Thymus (tissue), 11 donors: ENCODE measurements at regions not wholly inside any gene's neighbourhood (a gene's known extent, or its start where the extent isn't known, plus 50 kb on each side); places are given as distances from the start of the nearest gene placed in this dataset.

ENCODE experiments used
- DNase-seq, 9 donors: peaks; one replicate each; pipeline ENCODE4 v3.0.0-alpha.2; 2013; ENCODE audit warnings: low spot score in 9 of 9, low read depth in 6 of 9, missing footprints in 1 of 9
- H3K27ac ChIP-seq, 2 donors: one replicate each; pipeline ENCODE4 v1.5.1; 2013; ENCODE audit warnings: control low read depth in 1 of 2, low read depth in 1 of 2, low read length in 1 of 2, mild to moderate bottlenecking in 1 of 2, moderate library complexity in 1 of 2
- H3K27me3 ChIP-seq, 2 donors: one replicate each; pipeline ENCODE4 v1.5.1; 2013; ENCODE audit warnings: low read length in 1 of 2; ENCODE audit not compliant: control insufficient read depth in 2 of 2, insufficient read depth in 1 of 2
- H3K36me3 ChIP-seq, 2 donors: one replicate each; pipeline ENCODE4 v1.5.1; 2013; ENCODE audit warnings: low read length in 1 of 2, mild to moderate bottlenecking in 1 of 2, moderate library complexity in 1 of 2; ENCODE audit not compliant: control insufficient read depth in 2 of 2, insufficient read depth in 2 of 2
- H3K4me1 ChIP-seq, 2 donors: one replicate each; pipeline ENCODE4 v1.5.1; 2013; ENCODE audit warnings: low read length in 2 of 2; ENCODE audit not compliant: control insufficient read depth in 2 of 2, insufficient read depth in 2 of 2
- H3K4me3 ChIP-seq, 2 donors: one replicate each; pipeline ENCODE4 v1.5.1; 2013; ENCODE audit warnings: low read length in 2 of 2, control low read depth in 1 of 2, mild to moderate bottlenecking in 1 of 2
- H3K9me3 ChIP-seq, 2 donors: one replicate each; pipeline ENCODE4 v1.5.1; 2013; ENCODE audit warnings: low read length in 1 of 2, mild to moderate bottlenecking in 1 of 2; ENCODE audit not compliant: control insufficient read depth in 2 of 2, insufficient read depth in 1 of 2
- WGBS: extraction: QIAGEN DNeasy Blood & Tissue Kit; methylation state at CpG from one replicate; pipeline ENCODE4 v1.1.7; 2013; 5-methylcytosine and 5-hydroxymethylcytosine counted together
- donor health status: healthy.

- no peak for DNase-seq
- H3K36me3 ChIP-seq: no peaks in the 10 kb centered on the region
- no peaks in the 10 kb centered on the region for H3K4me1 ChIP-seq
- H3K27me3 ChIP-seq: no peaks in the 10 kb centered on the region
- no peak overlapping the region for H3K4me3 ChIP-seq
- WGBS: 87% methylated on average over 12 of the region's 12 CpGs
- H3K27ac ChIP-seq: no peak overlapping the region
- peaks cover 0 to 3% of the 10 kb centered on the region in 2 donors for H3K9me3 ChIP-seq
These were observed 291.6 kb upstream of the PPP2R2D start for GRCh38 chr10:131609176-131609575.

GRCh38 chr10:131615150-131615549 is 285.7 kb upstream of the PPP2R2D start:
- DNase-seq: no peak
- Histone ChIP-seq H3K4me3 (no peak overlapping the region), H3K27me3 (no peaks in the 10 kb centered on the region), H3K27ac (no peak overlapping the region), H3K36me3 (no peaks in the 10 kb centered on the region), H3K4me1 (no peaks in the 10 kb centered on the region), H3K9me3 (no peaks in the 10 kb centered on the region)
- 94% methylated on average over 2 of the region's 2 CpGs for WGBS

- Histone ChIP-seq H3K27ac (no peak overlapping the region), H3K27me3 (no peaks in the 10 kb centered on the region), H3K4me1 (no peaks in the 10 kb centered on the region), H3K36me3 (no peaks in the 10 kb centered on the region), H3K4me3 (no peak overlapping the region), H3K9me3 (no peaks in the 10 kb centered on the region)
- DNase-seq: no peak
- 97% methylated on average over 6 of the region's 6 CpGs for WGBS
These were observed 284.8 kb upstream of the PPP2R2D start for GRCh38 chr10:131616040-131616439.

- 84% methylated on average over 36 of the region's 36 CpGs for WGBS
- Histone ChIP-seq H3K4me1 (no peaks in the 10 kb centered on the region), H3K9me3 (no peaks in the 10 kb centered on the region), H3K4me3 (no peak overlapping the region), H3K27ac (no peak overlapping the region), H3K36me3 (no peaks in the 10 kb centered on the region), H3K27me3 (no peaks in the 10 kb centered on the region)
- DNase-seq: no peak
These were observed 283.5 kb upstream of the PPP2R2D start for GRCh38 chr10:131617113-131617858.

GRCh38 chr10:131618587-131619267 is 282.1 kb upstream of the PPP2R2D start:
- Histone ChIP-seq H3K27ac (no peak overlapping the region), H3K4me3 (no peak overlapping the region), H3K4me1 (no peaks in the 10 kb centered on the region), H3K36me3 (no peaks in the 10 kb centered on the region), H3K9me3 (no peaks in the 10 kb centered on the region), H3K27me3 (no peaks in the 10 kb centered on the region)
- no peak for DNase-seq
- WGBS: 56% methylated on average over 21 of the region's 21 CpGs

GRCh38 chr10:131620314-131620713 is 280.5 kb upstream of the PPP2R2D start:
- Histone ChIP-seq H3K36me3 (no peaks in the 10 kb centered on the region), H3K9me3 (no peaks in the 10 kb centered on the region), H3K4me3 (no peak overlapping the region), H3K27ac (no peak overlapping the region), H3K27me3 (no peaks in the 10 kb centered on the region), H3K4me1 (no peaks in the 10 kb centered on the region)
- 94% methylated on average over 6 of the region's 6 CpGs for WGBS
- DNase-seq: no peak

GRCh38 chr10:131620904-131621303 is 279.9 kb upstream of the PPP2R2D start:
- 88% methylated on average over 7 of the region's 7 CpGs for WGBS

GRCh38 chr10:131621784-131622624 is 278.8 kb upstream of the PPP2R2D start:
- H3K36me3 ChIP-seq: no peaks in the 10 kb centered on the region
- 94% methylated on average over 22 of the region's 22 CpGs for WGBS
- no peaks in the 10 kb centered on the region for H3K4me1 ChIP-seq
- no peak overlapping the region for H3K27ac ChIP-seq
- no peak overlapping the region for H3K4me3 ChIP-seq
- H3K27me3 ChIP-seq: no peaks in the 10 kb centered on the region
- no peaks in the 10 kb centered on the region for H3K9me3 ChIP-seq
- no peak for DNase-seq

More at GRCh38 chr10:131620904-131621303, 279.9 kb upstream of the PPP2R2D start:
- no peaks in the 10 kb centered on the region for H3K4me1 ChIP-seq
- DNase-seq: no peak
- no peaks in the 10 kb centered on the region for H3K27me3 ChIP-seq
- no peaks in the 10 kb centered on the region for H3K36me3 ChIP-seq
- H3K9me3 ChIP-seq: no peaks in the 10 kb centered on the region
- H3K27ac ChIP-seq: no peak overlapping the region
- H3K4me3 ChIP-seq: no peak overlapping the region

GRCh38 chr10:131625041-131625440 is 275.8 kb upstream of the PPP2R2D start:
- H3K4me3 ChIP-seq: no peak overlapping the region
- H3K27me3 ChIP-seq: no peaks in the 10 kb centered on the region
- 93% methylated on average over 26 of the region's 26 CpGs for WGBS
- H3K4me1 ChIP-seq: no peaks in the 10 kb centered on the region
- H3K36me3 ChIP-seq: no peaks in the 10 kb centered on the region
- no peak overlapping the region for H3K27ac ChIP-seq
- DNase-seq: no peak
- H3K9me3 ChIP-seq: no peaks in the 10 kb centered on the region
